ENCODE measurements at regions not wholly inside any gene's neighbourhood (a gene's known extent, or its start where the extent isn't known, plus 50 kb on each side); places are given as distances from the start of the nearest gene placed in this dataset.

- no peak for DNase-seq
Measured at GRCh38 chr17:77883213-77883650, 75.3 kb upstream of the TNRC6C start.

GRCh38 chr17:77884019-77884418 lies 74.5 kb upstream of the TNRC6C start:
- no peak for DNase-seq

GRCh38 chr17:77884967-77885641 lies 73.4 kb upstream of the TNRC6C start:
- no peak for DNase-seq

- DNase-seq, result no peak
Measured at GRCh38 chr17:77885678-77886386, 72.7 kb upstream of the TNRC6C start.

GRCh38 chr17:77886387-77886728 lies 72.1 kb upstream of the TNRC6C start:
- no peak for DNase-seq

GRCh38 chr17:77887110-77887463 lies 71.4 kb upstream of the TNRC6C start:
- DNase-seq, result no peak

GRCh38 chr17:77887464-77888241 lies 70.8 kb upstream of the TNRC6C start:
- DNase-seq, result peak; percentile 80

- DNase-seq, result no peak
Measured at GRCh38 chr17:77888242-77889134, 70.0 kb upstream of the TNRC6C start.

- DNase-seq, result no peak
Measured at GRCh38 chr17:77889135-77889505, 69.4 kb upstream of the TNRC6C start.

GRCh38 chr17:77889866-77890760 lies 68.4 kb upstream of the TNRC6C start:
- DNase-seq, result no peak

- DNase-seq, result no peak
Measured at GRCh38 chr17:77890771-77891170, 67.7 kb upstream of the TNRC6C start.

GRCh38 chr17:77891602-77892001 lies 66.9 kb upstream of the TNRC6C start:
- no peak for DNase-seq

- DNase-seq, result no peak
Measured at GRCh38 chr17:77892031-77892430, 66.5 kb upstream of the TNRC6C start.

GRCh38 chr17:77892469-77893143 lies 65.9 kb upstream of the TNRC6C start:
- no peak for DNase-seq

GRCh38 chr17:77893144-77894044 lies 65.1 kb upstream of the TNRC6C start:
- DNase-seq, result no peak

- DNase-seq, result no peak
Measured at GRCh38 chr17:77894126-77894956, 64.2 kb upstream of the TNRC6C start.

- DNase-seq, result no peak
Measured at GRCh38 chr17:77897741-77898301, 60.7 kb upstream of the TNRC6C start.

GRCh38 chr17:77898521-77899434 lies 59.7 kb upstream of the TNRC6C start:
- no peak for DNase-seq
